ENCODE measurements at regions not wholly inside any gene's neighbourhood (a gene's known extent, or its start where the extent isn't known, plus 50 kb on each side); places are given as distances from the start of the nearest gene placed in this dataset.
A peak's percentile ranks its signal among the peaks of the same experiment; 100 is the strongest.

GRCh38 chr5:87184605-87185004, 83.1 kb upstream of the RASA1 start:
- FAIRE-seq (peak; percentile 58), DNase-seq (ENCODE audit: insufficient read length, low spot score) (no peak)
- TF ChIP-seq CTCF (IDR thresholded peaks at IDR 0.05; ENCODE audit: insufficient read depth, missing control alignments) = no peak

- no peak for FAIRE-seq
- DNase-seq (ENCODE audit: insufficient read length, low spot score) = no peak
- TF ChIP-seq CTCF (IDR thresholded peaks at IDR 0.05; ENCODE audit: insufficient read depth, missing control alignments) = no peak
Measured at GRCh38 chr5:87185838-87186237, 81.8 kb upstream of the RASA1 start.

GRCh38 chr5:87188391-87188790, 79.3 kb upstream of the RASA1 start:
- FAIRE-seq (no peak), DNase-seq (ENCODE audit: insufficient read length, low spot score) (no peak)
- TF ChIP-seq CTCF (IDR thresholded peaks at IDR 0.05; ENCODE audit: insufficient read depth, missing control alignments) = no peak

GRCh38 chr5:87190041-87190440, 77.6 kb upstream of the RASA1 start:
- DNase-seq (ENCODE audit: insufficient read length, low spot score) (no peak), FAIRE-seq (no peak)
- no peak for TF ChIP-seq CTCF (IDR thresholded peaks at IDR 0.05; ENCODE audit: insufficient read depth, missing control alignments)

- DNase-seq (ENCODE audit: insufficient read length, low spot score) = no peak
- no peak for TF ChIP-seq CTCF (IDR thresholded peaks at IDR 0.05; ENCODE audit: insufficient read depth, missing control alignments)
- FAIRE-seq = no peak
Measured at GRCh38 chr5:87190687-87191086, 77.0 kb upstream of the RASA1 start.

- DNase-seq (ENCODE audit: insufficient read length, low spot score) (no peak), FAIRE-seq (no peak)
Measured at GRCh38 chr5:87191645-87192044, 76.0 kb upstream of the RASA1 start.

GRCh38 chr5:87195104-87195591, 72.5 kb upstream of the RASA1 start:
- DNase-seq (ENCODE audit: insufficient read length, low spot score) (no peak), FAIRE-seq (no peak)
- no peak for TF ChIP-seq CTCF (IDR thresholded peaks at IDR 0.05; ENCODE audit: insufficient read depth, missing control alignments)

More at GRCh38 chr5:87191645-87192044, 76.0 kb upstream of the RASA1 start:
- no peak for TF ChIP-seq CTCF (IDR thresholded peaks at IDR 0.05; ENCODE audit: insufficient read depth, missing control alignments)
